Right ventricle myocardium inferior (tissue), 1 donor: ENCODE measurements at regions not wholly inside any gene's neighbourhood (a gene's known extent, or its start where the extent isn't known, plus 50 kb on each side); places are given as distances from the start of the nearest gene placed in this dataset.
"Not testable (repeated sequence)": the region's sequence is repeated elsewhere in the genome, so short reads cannot be mapped to it uniquely, and the experiment has no call there.

ENCODE experiments used
- ATAC-seq: fragments of 200-7000 bp; cut with Tn5 transposase; one replicate; pipeline ENCODE4 v1.9.1; 2020; ENCODE audit warnings: mild to moderate bottlenecking, moderate library complexity
- DNase-seq: peaks from one replicate; pipeline ENCODE4 v3.0.0; 2021; ENCODE audit errors: missing footprints
- intact Hi-C: fragments of 100-400 bp; cut with DNase I; formaldehyde crosslinking; loops from one replicate; pipeline ENCODE4 v1.11.0; 2022
- donor health status: DM: no; HTN: yes; CAD: no; lungs with severe emphysema.

DNA sequence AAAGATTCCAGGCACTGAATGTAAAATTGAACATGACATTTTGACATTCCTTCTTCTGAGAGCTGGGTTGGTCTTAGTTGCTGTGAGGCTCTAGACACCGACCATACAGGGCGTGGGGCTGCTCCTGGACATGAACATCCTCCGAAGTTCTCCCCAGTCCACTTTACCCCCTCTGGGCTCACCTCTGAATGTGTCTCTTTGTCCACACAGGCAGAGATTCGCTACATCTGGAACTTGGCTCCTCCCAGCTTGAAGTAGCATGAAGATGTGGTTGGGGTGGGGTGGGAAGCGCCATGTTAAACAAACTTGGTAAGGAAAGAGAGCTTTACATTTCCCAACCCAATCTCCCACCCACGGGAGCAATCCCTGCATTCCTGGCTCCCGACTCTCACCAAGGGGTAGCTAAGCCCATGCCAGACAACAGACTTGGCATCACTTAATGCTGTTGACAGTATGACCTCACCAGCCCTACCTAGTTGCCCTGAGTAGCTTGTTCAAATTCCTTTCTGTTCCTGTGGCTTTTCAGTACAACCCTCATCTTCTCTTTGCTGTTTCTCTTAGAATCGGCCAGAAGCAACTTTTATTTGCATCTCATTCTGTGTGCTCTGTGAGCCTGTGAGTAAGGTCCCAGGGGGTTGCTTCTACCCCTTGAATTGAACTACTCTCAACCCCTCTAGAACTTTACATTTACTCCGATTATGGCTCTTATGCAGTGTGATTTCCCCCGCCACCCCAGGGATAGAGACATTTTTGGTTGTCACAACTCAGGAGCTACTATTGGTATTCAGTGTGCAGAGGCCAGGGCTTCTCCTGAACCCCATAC is 211.4 kb downstream of the SEC23IP start:
- intact Hi-C loops, result no loop called here
- DNase-seq, result no peak
- ATAC-seq, result no peak

DNA sequence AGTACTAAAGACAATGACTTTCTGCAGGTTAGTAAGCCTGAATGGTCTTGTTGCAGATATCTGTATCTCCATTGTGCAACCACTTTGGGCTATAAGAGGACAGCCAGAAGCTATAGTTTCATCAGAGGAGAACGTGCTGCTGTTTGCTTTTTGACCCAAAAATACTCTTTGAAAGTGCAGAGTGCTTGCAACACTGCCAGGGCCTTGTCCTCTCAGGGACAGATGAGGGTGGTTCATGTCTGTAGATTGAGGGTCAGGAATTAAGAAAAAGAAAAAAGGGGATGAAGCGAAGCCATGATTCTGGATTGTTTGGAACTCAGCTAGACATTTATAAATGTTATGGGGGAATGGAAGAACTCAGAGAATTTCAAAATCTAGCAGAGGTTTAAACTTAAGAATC is 212.5 kb downstream of the SEC23IP start:
- intact Hi-C loops, result no loop called here
- ATAC-seq, result no peak

DNA sequence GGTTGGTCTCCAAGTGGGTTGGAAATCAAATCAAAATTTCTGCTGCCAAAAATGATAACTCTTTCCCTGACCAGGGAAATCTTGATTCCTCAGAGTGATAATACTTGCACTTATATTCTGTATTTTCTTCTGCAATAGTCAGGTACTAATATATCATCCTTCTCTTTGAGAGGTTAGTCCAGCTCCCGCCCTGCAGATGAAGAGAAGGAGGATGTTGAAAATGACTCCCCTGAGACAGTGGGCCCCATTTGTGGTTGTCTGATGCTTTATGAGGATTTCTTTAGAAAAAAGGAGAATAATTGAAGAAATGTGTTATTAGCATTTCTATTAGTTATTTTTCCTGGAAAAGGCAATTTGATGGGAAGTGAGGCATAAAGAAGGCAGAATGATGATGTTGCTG is 213.0 kb downstream of the SEC23IP start:
- DNase-seq (no peak), ATAC-seq (no peak)
- intact Hi-C loops, result no loop called here

More for the DNA sequence above, 212.5 kb downstream of the SEC23IP start:
- no peak for DNase-seq

DNA sequence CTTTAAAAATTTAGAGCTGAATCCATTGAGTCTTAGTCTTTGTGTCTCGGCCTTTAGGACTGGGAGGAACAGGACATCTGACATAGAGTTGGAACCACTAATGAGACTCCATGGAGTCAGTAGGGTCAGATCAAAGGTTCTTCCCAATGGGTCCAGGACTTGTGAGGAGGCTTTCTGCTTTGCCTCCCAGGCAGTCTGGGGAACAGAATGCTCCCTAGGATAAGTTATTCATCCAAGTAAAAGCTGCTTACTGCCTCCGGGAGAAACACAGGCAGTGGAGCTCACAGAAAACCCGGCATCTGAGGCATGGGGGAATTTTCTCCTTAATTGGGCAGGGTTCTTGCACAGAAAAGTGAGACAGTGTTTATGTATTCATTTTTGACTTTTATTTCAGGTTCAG is 216.4 kb downstream of the SEC23IP start:
- intact Hi-C loops, result no loop called here
- DNase-seq (no peak), ATAC-seq (no peak)

DNA sequence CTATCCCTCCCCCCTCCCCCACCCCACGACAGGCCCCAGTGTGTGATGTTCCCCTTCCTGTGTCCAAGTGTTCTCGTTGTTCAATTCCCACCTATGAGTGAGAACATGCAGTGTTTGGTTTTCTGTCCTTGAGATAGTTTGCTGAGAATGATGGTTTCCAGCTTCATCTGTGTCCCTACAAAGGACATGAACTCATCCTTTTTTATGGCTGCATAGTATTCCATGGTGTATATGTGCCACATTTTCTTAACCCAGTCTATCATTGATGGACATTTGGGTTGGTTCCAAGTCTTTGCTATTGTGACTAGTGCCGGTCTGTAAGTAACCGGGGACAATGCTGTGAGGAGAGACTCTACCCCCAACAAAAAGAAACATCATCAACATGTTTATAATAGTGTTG is 217.2 kb downstream of the SEC23IP start:
- intact Hi-C loops, ATAC-seq, DNase-seq: not testable (repeated sequence)

DNA sequence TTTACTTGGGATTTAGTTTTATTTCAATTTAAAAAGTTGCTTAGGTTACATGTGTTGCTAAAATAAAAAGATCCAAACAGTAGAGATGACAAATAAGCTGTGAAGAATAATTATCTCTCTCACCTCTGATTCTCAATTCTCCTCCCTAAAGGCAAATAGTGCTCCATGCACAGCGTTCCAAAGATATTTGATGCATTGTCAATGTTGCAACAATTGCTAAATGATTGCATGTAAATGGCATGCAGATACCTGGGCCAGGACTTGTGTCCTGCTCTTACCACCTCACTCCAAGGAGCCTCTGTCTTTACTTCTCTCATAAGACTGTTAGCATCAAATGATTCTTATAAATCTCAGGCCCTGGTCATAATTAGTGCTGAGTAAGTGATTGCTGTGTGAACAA is 217.7 kb downstream of the SEC23IP start:
- DNase-seq, result no peak

DNA sequence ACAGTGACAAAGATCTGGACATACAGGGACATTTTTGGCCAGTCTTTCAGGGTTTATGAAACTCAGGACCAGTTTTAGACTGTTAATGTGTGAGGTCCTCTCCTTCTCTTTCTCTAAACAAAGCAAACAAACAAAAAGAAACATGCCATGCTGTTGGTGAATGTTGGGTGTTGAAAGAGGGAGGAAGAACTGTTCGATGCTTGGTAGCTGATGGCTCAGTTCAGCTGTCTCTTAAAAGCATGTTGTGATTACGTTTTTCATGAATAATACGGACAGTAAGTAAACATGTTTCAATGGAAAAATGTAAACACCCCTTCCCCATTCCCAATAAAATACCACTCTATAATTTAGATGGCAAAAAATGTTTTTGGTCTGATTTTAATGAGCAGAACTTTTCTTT is 219.1 kb downstream of the SEC23IP start:
- DNase-seq (no peak), ATAC-seq (no peak)
- intact Hi-C loops, result no loop called here

More for the DNA sequence above, 217.7 kb downstream of the SEC23IP start:
- intact Hi-C loops, result no loop called here
- no peak for ATAC-seq

DNA sequence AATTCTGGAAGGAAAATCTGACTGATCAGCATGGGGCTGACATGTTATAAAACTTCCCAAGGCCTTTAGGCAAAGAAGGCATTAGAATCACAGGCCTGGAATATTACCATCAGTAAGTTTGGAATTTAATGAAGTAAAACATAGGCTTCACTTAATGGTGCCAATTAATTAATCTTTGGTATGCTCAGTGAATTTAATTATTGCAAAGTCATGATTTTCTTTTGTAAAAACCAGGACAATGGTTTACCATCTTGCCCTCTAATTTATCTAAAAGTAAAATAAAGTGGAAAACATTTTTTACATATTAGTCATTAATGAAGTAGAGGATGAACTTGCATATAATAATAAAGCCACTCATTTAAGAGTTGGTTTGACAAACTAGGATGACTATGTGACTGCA is 220.3 kb downstream of the SEC23IP start:
- no peak for ATAC-seq
- intact Hi-C loops, result no loop called here
- no peak for DNase-seq

DNA sequence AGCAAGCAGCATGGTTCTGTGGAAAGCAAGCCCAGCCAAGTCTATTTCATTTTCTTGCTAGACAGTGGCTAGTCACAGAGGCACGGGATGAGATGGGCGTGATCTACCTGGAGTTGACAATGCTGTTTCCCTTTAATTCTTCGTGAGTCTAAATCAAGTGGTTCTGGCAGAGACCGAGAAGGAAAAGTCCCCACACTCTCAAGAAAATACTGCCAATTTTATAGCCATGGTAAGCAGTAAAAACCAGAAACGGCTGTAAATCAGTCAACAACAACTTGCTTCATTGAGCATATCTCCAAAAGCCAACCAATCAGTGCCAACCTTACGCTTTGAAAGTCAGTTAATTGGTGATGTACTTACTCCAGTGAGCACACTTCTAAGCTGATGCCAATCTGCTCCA is 223.4 kb downstream of the SEC23IP start:
- ATAC-seq, result no peak
- DNase-seq, result no peak

DNA sequence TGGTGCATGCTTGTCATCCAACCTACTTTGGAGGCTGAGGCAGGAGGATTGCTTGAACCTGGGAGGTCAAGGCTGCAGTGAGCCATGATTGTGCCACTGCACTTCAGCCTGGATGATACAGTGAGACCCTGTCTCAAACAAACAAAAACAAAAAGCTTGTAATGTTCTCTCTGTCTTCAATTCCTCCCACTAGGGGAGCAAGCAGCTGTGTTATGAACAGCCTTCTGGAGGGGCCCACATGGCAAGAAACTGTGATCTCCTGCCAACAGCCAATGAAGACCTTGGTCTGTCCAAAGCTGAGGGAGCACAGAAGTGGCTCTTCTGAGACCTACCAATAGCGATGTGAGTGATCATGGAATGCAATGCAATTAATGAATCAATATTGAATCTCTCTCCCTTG is 229.2 kb downstream of the SEC23IP start:
- ATAC-seq (no peak), DNase-seq (no peak)
- intact Hi-C loops, result no loop called here

More for the DNA sequence above, 223.4 kb downstream of the SEC23IP start:
- intact Hi-C loops, result no loop called here

DNA sequence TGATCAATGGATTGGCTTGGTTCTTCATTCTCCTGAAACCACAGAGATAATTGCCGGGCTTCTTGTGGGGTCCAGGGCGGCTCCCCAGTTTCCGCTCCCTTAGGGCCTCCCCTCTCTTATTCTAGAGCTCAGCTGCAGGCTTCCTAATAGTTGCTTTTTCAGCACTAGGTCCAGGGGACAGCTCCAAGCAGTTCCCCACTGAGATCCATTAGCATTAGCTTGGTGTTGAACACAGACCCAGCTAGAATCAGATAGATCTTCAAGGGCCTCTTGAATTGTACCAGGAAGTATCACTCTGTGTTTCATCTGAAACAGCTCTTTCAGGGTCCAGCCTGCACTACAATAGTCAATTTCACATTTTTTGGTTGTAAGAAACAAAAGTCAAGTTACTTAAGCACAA is 238.7 kb downstream of the SEC23IP start:
- ATAC-seq (no peak), DNase-seq (no peak)
- intact Hi-C loops, result no loop called here

DNA sequence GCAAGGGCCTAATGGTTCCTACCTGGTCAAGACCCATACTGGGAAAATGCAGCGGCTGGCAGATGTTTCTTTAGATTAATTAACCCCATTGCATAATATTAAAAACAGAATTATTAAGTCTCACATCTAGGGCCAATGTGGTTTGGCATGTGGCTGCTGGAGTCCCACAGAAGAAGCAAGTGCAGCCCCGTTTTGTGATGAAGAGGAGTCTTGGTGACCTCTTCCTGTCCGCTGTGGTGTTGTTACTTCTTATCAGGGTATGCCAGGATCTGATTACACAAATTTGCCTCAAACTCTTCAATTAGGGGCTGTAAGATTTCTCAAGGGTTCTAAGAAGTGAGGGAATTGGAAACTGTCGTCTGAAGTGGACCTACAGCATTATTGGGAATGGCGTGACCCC is 240.3 kb downstream of the SEC23IP start:
- intact Hi-C loops, result no loop called here

DNA sequence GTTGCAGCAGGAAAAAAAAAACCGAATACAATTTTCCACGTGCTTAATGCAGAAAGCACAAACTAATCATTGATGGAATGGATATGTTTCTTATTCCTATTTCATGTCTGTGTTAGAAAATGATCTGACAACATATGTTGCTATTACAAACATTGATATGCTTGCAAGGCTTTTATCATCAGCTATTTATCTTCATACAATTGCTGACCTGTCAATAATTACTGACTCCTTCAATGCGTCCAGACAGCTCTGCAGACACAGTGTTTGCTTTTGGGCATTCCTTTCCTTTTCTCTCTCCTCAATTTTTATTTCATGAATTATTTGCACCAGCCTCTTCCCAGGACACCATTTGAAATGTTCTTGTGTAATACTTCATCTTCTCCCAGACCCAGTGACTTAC is 246.2 kb downstream of the SEC23IP start:
- intact Hi-C loops, result no loop called here
- no peak for DNase-seq
- no peak for ATAC-seq

More for the DNA sequence above, 240.3 kb downstream of the SEC23IP start:
- DNase-seq (no peak), ATAC-seq (no peak)

DNA sequence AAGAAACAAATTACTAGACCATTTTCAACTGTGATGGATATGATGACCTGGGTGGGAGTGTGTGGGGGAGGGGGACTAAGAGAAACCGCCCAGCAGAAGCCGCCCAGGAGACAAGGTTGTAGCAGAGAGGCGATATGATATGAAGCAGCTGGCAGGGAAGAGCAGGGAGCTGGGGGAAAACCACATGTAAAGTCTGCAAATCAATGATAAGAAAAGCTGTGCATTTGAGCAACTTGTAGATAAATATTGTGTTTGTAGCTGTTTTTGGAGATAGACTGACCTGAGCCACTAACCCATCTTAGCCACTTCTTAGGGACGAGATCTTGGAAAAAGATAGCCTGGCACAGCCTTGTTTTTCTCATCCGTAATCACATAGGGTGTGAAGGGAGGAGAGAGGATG is 252.6 kb downstream of the SEC23IP start:
- intact Hi-C loops, result no loop called here
- no peak for ATAC-seq
- DNase-seq, result no peak

DNA sequence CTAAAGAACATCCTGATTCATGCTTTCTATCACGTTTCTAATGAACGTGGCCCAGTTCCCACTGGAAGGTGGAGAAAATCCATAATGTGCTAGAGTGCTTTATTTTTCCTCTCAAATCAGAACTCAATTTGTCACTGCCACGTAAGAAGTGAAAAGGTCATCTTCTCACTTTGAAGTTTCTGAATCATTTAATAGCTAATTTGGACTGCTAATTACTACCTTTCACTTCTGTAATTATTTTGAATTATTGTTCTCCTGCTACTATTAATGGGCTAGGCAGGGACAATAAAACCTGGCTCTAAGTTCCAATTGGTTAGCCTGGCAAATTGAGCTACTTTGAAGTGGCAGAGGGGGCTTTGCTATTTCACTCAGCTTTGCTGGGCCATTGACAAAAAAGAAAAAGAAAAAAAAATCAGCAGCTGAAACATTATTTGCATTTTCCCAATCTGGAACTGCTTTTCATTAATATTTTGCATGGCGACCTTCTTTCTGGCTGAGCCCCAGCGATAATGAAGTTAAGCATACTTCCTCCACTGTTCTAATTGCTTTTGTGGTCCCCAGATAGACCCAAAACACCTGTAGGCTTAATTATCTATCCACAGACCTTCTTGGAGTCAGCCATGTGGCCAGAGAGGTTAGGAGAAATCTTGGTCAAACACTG is 264.2 kb downstream of the SEC23IP start:
- DNase-seq, result no peak

DNA sequence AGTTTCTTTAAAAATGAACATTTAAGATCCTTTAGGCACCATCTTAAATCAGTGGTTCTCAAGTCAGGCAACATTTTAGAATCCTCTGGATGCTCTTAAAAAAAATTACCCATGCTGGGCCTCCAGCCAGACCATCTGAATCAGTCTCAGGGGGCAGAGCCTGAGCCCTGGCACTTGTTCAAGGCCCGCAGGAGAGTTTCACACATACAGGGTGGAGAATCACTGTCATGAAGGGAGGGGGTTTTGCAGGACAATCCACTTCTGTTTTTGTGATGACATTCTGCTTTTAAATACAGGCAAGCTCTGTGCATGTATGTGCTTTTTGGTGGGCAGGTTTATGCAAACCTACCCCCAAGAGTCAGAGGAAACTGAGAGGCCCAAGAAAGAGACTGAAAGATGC is 268.6 kb downstream of the SEC23IP start:
- ATAC-seq, result no peak
- DNase-seq, result no peak

More for the DNA sequence above, 264.2 kb downstream of the SEC23IP start:
- intact Hi-C loops, result no loop called here
- ATAC-seq, result no peak

DNA sequence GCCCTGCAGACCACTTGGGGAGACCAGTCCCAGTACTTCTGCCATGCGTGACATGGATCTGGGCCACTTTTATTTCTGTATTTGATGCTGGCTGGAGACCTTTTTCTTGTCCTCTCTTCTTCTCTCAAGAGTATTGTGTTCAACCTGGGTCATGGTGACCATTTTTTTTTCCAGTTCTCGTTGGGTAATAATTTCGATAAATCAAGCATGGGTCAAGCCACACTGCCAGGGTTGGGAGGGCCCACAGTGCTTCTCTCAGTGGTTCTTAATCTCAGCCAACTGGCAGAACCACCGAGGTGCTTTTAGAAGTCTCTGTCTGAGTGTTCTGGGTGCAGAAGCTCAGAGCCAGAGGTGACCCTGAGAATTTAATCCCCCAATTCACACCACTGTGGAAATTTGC is 269.9 kb downstream of the SEC23IP start:
- intact Hi-C loops, result no loop called here
- no peak for DNase-seq
- no peak for ATAC-seq

More for the DNA sequence above, 268.6 kb downstream of the SEC23IP start:
- intact Hi-C loops, result no loop called here

DNA sequence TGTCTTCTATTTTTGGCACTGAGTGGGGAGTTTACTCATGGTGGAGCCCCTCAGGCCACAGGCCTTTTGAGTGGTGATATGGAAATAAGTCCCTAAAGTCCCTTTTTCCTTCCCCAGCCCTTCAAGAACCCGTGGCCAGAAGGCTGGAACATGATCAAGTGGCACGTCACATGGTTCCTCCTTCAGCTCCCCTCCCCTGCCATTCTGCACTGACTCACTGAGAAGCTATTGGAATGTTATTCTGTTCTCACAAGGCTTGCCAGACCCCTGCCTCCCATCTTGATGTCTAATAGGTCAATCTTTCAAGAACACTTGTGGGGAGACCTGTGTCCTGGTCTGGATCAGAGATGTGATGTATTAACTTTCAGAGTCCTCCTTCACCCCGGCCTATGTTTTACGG is 279.8 kb downstream of the SEC23IP start:
- no peak for DNase-seq
- ATAC-seq, result no peak
- intact Hi-C loops, result no loop called here

DNA sequence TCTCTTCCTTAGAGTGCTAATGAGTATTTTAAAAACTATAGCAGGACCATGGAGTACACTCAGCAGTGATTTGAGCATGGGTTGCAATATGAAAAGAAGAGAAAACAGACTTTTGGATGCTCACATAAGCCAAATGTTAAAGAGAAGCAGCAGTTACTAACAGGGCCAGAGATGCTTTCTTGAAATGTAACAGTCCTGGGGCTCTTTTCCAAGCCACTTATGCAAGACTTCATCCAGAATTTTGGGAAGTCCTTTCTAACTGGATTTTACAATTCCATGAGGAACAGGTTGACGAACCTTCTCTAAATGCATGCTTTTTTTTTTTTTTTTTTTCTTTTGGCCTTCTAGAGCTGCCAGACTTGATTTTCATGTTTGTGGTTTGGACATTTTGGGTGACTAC is 282.0 kb downstream of the SEC23IP start:
- ATAC-seq (no peak), DNase-seq (no peak)
- intact Hi-C loops, result no loop called here

DNA sequence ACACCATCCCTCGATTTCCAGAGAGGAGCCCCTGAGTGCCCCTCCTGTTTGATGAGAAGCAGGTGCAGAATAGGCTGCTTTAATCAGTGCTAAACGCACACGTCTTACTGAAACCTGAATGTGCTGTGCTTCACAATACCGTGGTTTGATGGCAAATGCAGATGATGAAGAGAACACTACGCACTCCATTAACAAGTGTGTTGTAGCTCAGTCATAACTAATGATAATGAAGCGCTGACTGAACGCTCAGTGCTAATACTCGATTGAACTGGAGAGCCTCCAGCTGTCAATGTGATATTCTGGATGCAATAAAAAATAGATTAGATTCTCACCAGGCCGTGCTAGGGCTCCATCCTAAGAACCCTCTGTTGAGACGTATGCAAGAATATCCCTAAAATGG is 279.7 kb upstream of the PLPP4 start:
- no peak for DNase-seq
- intact Hi-C loops, result no loop called here
- ATAC-seq, result no peak
